ENCODE measurements at regions not wholly inside any gene's neighbourhood (a gene's known extent, or its start where the extent isn't known, plus 50 kb on each side); places are given as distances from the start of the nearest gene placed in this dataset.

- H3K36me3 ChIP-seq (ENCODE audit: control insufficient read depth, insufficient read depth, low read length): no peaks in the 10 kb centered on the region
- H3K9me3 ChIP-seq (ENCODE audit: control insufficient read depth, low read length): no peaks in the 10 kb centered on the region
- H3K27ac ChIP-seq: no peak overlapping the region
- H3K79me2 ChIP-seq: no peaks in the 10 kb centered on the region
- H3K4me3 ChIP-seq (ENCODE audit: low read depth, low read length): no peak overlapping the region
- no peaks in the 10 kb centered on the region for H3K4me1 ChIP-seq
- TF ChIP-seq CTCF (IDR thresholded peaks at IDR 0.05): no peak
- H3K9ac ChIP-seq: no peak overlapping the region
- H3K27me3 ChIP-seq (ENCODE audit: control insufficient read depth, insufficient read depth, low read length): no peaks in the 10 kb centered on the region
- H2AFZ ChIP-seq: no peak overlapping the region
- no peak overlapping the region for H3K4me2 ChIP-seq (ENCODE audit: low read length)
Measured at GRCh38 chr15:62218841-62219240, 53.8 kb upstream of the C2CD4B start.

- Histone ChIP-seq H3K36me3 (ENCODE audit: control insufficient read depth, insufficient read depth, low read length) (no peaks in the 10 kb centered on the region), H3K4me1 (no peaks in the 10 kb centered on the region)
- no peak for TF ChIP-seq CTCF (IDR thresholded peaks at IDR 0.05)
Measured at GRCh38 chr15:62219799-62220198, 54.7 kb upstream of the C2CD4B start.

GRCh38 chr15:62223020-62223419 is 57.9 kb upstream of the C2CD4B start:
- no peaks in the 10 kb centered on the region for H3K27me3 ChIP-seq (ENCODE audit: control insufficient read depth, insufficient read depth, low read length)
- H3K4me2 ChIP-seq (ENCODE audit: low read length): no peak overlapping the region
- TF ChIP-seq CTCF (IDR thresholded peaks at IDR 0.05): no peak
- no peak overlapping the region for H3K27ac ChIP-seq
- H3K9ac ChIP-seq: no peak overlapping the region
- H2AFZ ChIP-seq: no peak overlapping the region
- no peaks in the 10 kb centered on the region for H3K9me3 ChIP-seq (ENCODE audit: control insufficient read depth, low read length)
- no peak overlapping the region for H3K4me3 ChIP-seq (ENCODE audit: low read depth, low read length)
- no peaks in the 10 kb centered on the region for H3K4me1 ChIP-seq
- no peaks in the 10 kb centered on the region for H3K36me3 ChIP-seq (ENCODE audit: control insufficient read depth, insufficient read depth, low read length)
- H3K79me2 ChIP-seq: no peaks in the 10 kb centered on the region

More at GRCh38 chr15:62219799-62220198, 54.7 kb upstream of the C2CD4B start:
- Histone ChIP-seq H3K9me3 (ENCODE audit: control insufficient read depth, low read length) (no peaks in the 10 kb centered on the region), H3K4me3 (ENCODE audit: low read depth, low read length) (no peak overlapping the region), H3K27ac (no peak overlapping the region), H3K79me2 (no peaks in the 10 kb centered on the region), H2AFZ (no peak overlapping the region), H3K4me2 (ENCODE audit: low read length) (no peak overlapping the region), H3K27me3 (ENCODE audit: control insufficient read depth, insufficient read depth, low read length) (no peaks in the 10 kb centered on the region), H3K9ac (no peak overlapping the region)

DNA sequence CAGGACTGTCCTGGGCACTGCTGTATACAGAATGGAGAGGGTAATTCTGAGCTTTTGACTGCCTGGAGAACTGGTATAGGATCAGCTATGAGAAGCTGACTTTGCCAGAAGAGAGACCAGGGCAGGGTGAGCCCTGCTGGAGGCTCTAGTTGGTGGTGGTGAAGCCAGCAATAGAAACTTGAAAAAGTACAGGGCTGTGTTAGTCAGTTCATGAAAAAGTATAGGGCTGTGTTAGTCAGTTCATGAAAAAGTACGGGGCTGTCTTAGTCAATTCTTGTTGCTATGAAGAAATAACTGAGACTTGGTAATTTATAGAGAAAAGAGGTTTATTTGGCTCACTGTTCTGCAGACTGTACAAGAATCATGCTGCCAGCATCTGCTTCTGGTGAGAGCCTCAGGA is 63.5 kb upstream of the C2CD4B start:
- Histone ChIP-seq H3K36me3 (ENCODE audit: control insufficient read depth, insufficient read depth, low read length) (no peaks in the 10 kb centered on the region), H2AFZ (no peak overlapping the region), H3K27me3 (ENCODE audit: control insufficient read depth, insufficient read depth, low read length) (no peaks in the 10 kb centered on the region), H3K9me3 (ENCODE audit: control insufficient read depth, low read length) (no peaks in the 10 kb centered on the region), H3K27ac (no peak overlapping the region), H3K9ac (no peak overlapping the region), H3K4me2 (ENCODE audit: low read length) (no peak overlapping the region), H3K4me3 (ENCODE audit: low read depth, low read length) (no peak overlapping the region), H3K79me2 (no peaks in the 10 kb centered on the region), H3K4me1 (no peaks in the 10 kb centered on the region)
- TF ChIP-seq CTCF (IDR thresholded peaks at IDR 0.05): no peak

- H3K4me2 ChIP-seq (ENCODE audit: low read length): no peak overlapping the region
- H3K27me3 ChIP-seq (ENCODE audit: control insufficient read depth, insufficient read depth, low read length): no peaks in the 10 kb centered on the region
- no peak overlapping the region for H2AFZ ChIP-seq
- no peak overlapping the region for H3K4me3 ChIP-seq (ENCODE audit: low read depth, low read length)
- H3K9me3 ChIP-seq (ENCODE audit: control insufficient read depth, low read length): no peaks in the 10 kb centered on the region
- no peaks in the 10 kb centered on the region for H3K4me1 ChIP-seq
- H3K27ac ChIP-seq: no peak overlapping the region
- no peak for TF ChIP-seq CTCF (IDR thresholded peaks at IDR 0.05)
- H3K79me2 ChIP-seq: no peaks in the 10 kb centered on the region
- no peak overlapping the region for H3K9ac ChIP-seq
- H3K36me3 ChIP-seq (ENCODE audit: control insufficient read depth, insufficient read depth, low read length): no peaks in the 10 kb centered on the region
Measured at GRCh38 chr15:62231856-62232255, 66.8 kb upstream of the C2CD4B start.
